NB4 (cell line): ENCODE measurements at regions not wholly inside any gene's neighbourhood (a gene's known extent, or its start where the extent isn't known, plus 50 kb on each side); places are given as distances from the start of the nearest gene placed in this dataset.

Experiments used
- MYC ChIP-seq: IDR thresholded peaks from 2 replicates; pipeline ENCODE4 v1.6.1; 2011; ENCODE audit warnings: low read depth, low read length
- POLR2A ChIP-seq: IDR thresholded peaks from 2 replicates; pipeline ENCODE4 v1.6.1; 2011; ENCODE audit warnings: mild to moderate bottlenecking; ENCODE audit not compliant: insufficient read length; ENCODE audit errors: extremely low read depth
- TF ChIP-seq, protein P1 (sequence below): IDR thresholded peaks from one replicate; pipeline ENCODE4 v1.5.1; 2012; ENCODE audit warnings: low read depth, low read length
- TF ChIP-seq, protein P2 (sequence below): IDR thresholded peaks from 2 replicates; pipeline ENCODE4 v1.6.1; 2011; ENCODE audit warnings: low read depth, low read length

DNA sequence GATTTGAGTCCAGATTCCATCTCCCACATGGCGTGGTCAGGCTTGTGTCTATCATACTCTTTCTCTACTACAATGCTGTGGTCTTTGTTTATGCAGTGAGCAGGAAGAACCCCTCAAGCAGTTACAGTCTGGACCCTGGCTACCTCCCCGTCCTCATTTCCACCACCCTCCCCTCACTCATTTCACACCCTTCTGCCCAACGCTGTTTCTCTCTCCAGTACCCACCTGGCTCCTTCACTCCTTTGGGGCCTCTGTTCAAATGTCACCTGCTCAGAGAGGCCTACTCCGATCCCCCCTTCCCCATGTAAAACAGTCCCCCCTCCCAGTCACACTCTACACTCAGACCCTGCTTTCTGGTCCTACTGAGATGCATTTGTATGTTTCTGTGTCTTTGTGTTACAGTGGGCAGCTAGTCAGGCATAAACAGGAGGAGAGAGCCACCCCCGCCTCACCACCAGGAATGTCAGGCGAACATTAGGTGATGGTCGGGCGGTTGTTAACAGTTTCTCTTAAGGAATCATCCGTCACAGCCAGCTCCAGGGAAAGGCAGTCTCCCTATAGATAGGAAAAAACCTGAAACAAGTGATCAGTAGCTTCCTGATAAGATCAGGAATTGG is 53.7 kb upstream of the CA12 start:
- TF ChIP-seq, protein P1, sequence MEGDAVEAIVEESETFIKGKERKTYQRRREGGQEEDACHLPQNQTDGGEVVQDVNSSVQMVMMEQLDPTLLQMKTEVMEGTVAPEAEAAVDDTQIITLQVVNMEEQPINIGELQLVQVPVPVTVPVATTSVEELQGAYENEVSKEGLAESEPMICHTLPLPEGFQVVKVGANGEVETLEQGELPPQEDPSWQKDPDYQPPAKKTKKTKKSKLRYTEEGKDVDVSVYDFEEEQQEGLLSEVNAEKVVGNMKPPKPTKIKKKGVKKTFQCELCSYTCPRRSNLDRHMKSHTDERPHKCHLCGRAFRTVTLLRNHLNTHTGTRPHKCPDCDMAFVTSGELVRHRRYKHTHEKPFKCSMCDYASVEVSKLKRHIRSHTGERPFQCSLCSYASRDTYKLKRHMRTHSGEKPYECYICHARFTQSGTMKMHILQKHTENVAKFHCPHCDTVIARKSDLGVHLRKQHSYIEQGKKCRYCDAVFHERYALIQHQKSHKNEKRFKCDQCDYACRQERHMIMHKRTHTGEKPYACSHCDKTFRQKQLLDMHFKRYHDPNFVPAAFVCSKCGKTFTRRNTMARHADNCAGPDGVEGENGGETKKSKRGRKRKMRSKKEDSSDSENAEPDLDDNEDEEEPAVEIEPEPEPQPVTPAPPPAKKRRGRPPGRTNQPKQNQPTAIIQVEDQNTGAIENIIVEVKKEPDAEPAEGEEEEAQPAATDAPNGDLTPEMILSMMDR = no peak
- TF ChIP-seq, protein P2, sequence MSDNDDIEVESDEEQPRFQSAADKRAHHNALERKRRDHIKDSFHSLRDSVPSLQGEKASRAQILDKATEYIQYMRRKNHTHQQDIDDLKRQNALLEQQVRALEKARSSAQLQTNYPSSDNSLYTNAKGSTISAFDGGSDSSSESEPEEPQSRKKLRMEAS = no peak
- no peak for TF ChIP-seq POLR2A
- TF ChIP-seq MYC = no peak
